HEK293 (cell line): ENCODE measurements at regions not wholly inside any gene's neighbourhood (a gene's known extent, or its start where the extent isn't known, plus 50 kb on each side); places are given as distances from the start of the nearest gene placed in this dataset.

Experiments used
- CTCF ChIA-PET: fragments of 350-600 bp; formaldehyde crosslinking; extraction: SDS; loops from one replicate; lab custom pipeline; 2021; ENCODE audit warnings: antibody characterized with exemption; lab: Yijun Ruan, JAX
- POLR2A ChIA-PET: fragments of 300-600 bp; formaldehyde crosslinking; extraction: SDS; loops from one replicate; lab custom pipeline; 2020; ENCODE audit warnings: antibody characterized with exemption, inconsistent platforms; lab: Yijun Ruan, JAX
- H3K27ac ChIP-seq: fragments of 200-500 bp; sonication (Bioruptor generic); 2 replicates; pipeline ENCODE4 v1.5.1; 2014; ENCODE audit warnings: low read depth, low read length, control low read depth, inconsistent platforms; ENCODE audit errors: extremely low read depth
- H3K36me3 ChIP-seq, 2 experiments: fragments of 200-500 bp in 1 of 2; sonication (Bioruptor generic) in 1 of 2; 1 replicate in 1 of 2; 2 replicates in 1 of 2; pipeline ENCODE4 v1.5.1; 2014 to 2017; ENCODE audit warnings: inconsistent platforms in 2 of 2, low read length in 2 of 2; ENCODE audit not compliant: control insufficient read depth in 2 of 2, insufficient read depth in 1 of 2
- H3K4me1 ChIP-seq: fragments of 200-500 bp; sonication (Bioruptor generic); 2 replicates; pipeline ENCODE4 v1.5.1; 2014; ENCODE audit warnings: mild to moderate bottlenecking, low read length, inconsistent platforms; ENCODE audit not compliant: control insufficient read depth, insufficient read depth
- H3K4me3 ChIP-seq: 2 replicates; pipeline ENCODE4 v1.5.1; 2011; ENCODE audit warnings: low read depth, mild to moderate bottlenecking, control low read depth, low read length, moderate library complexity
- H3K9me3 ChIP-seq: fragments of 200-500 bp; sonication (Bioruptor generic); 2 replicates; pipeline ENCODE4 v1.5.1; 2014; ENCODE audit warnings: low read depth, low read length, inconsistent platforms; ENCODE audit not compliant: control insufficient read depth, insufficient read depth
- BCL6B ChIP-seq: fragments of 450-650 bp; formaldehyde crosslinking; IDR thresholded peaks from 2 replicates; pipeline ENCODE4 v1.5.1; 2017; ENCODE audit warnings: missing biosample characterization, missing genetic modification characterization
- KLF16 ChIP-seq: fragments of 450-650 bp; formaldehyde crosslinking; IDR thresholded peaks from 2 replicates; pipeline ENCODE4 v1.5.1; 2017; ENCODE audit warnings: missing biosample characterization, missing genetic modification characterization
- KLF9 ChIP-seq: fragments of 450-650 bp; formaldehyde crosslinking; IDR thresholded peaks from 2 replicates; pipeline ENCODE4 v1.5.1; 2016; ENCODE audit warnings: missing biosample characterization, missing genetic modification characterization, low read depth
- RBAK ChIP-seq: fragments of 450-650 bp; formaldehyde crosslinking; IDR thresholded peaks from 2 replicates; pipeline ENCODE4 v1.5.1; 2016; ENCODE audit warnings: missing biosample characterization, missing genetic modification characterization
- SCRT2 ChIP-seq: fragments of 450-650 bp; formaldehyde crosslinking; IDR thresholded peaks from 2 replicates; pipeline ENCODE4 v1.5.1; 2016; ENCODE audit warnings: missing biosample characterization, missing genetic modification characterization
- SP2 ChIP-seq: fragments of 450-650 bp; formaldehyde crosslinking; IDR thresholded peaks from 2 replicates; pipeline ENCODE4 v1.5.1; 2016; ENCODE audit warnings: missing biosample characterization, missing genetic modification characterization
- ZBTB8A ChIP-seq: fragments of 450-650 bp; formaldehyde crosslinking; IDR thresholded peaks from 2 replicates; pipeline ENCODE4 v1.5.1; 2016; ENCODE audit warnings: missing biosample characterization, missing genetic modification characterization
- ZNF140 ChIP-seq: fragments of 450-650 bp; formaldehyde crosslinking; IDR thresholded peaks from 2 replicates; pipeline ENCODE4 v1.5.1; 2016; ENCODE audit warnings: missing biosample characterization, missing genetic modification characterization
- ZNF148 ChIP-seq: fragments of 450-650 bp; formaldehyde crosslinking; IDR thresholded peaks from 2 replicates; pipeline ENCODE4 v1.5.0; 2017; ENCODE audit warnings: missing biosample characterization, missing genetic modification characterization, borderline replicate concordance
- ZNF19 ChIP-seq: fragments of 450-650 bp; formaldehyde crosslinking; IDR thresholded peaks from 2 replicates; pipeline ENCODE4; 2016; ENCODE audit warnings: missing biosample characterization, missing genetic modification characterization, low read depth
- ZNF221 ChIP-seq: fragments of 450-650 bp; formaldehyde crosslinking; IDR thresholded peaks from 2 replicates; pipeline ENCODE4 v1.5.1; 2017; ENCODE audit warnings: missing biosample characterization, missing genetic modification characterization, borderline replicate concordance
- ZNF280C ChIP-seq: fragments of 450-650 bp; formaldehyde crosslinking; IDR thresholded peaks from 2 replicates; pipeline ENCODE4 v1.5.1; 2016; ENCODE audit warnings: missing biosample characterization, missing genetic modification characterization
- ZNF292 ChIP-seq: fragments of 450-650 bp; formaldehyde crosslinking; IDR thresholded peaks from 2 replicates; pipeline ENCODE4 v1.5.1; 2016; ENCODE audit warnings: low read depth, missing biosample characterization, missing genetic modification characterization, borderline replicate concordance
- ZNF311 ChIP-seq: fragments of 450-650 bp; formaldehyde crosslinking; IDR thresholded peaks from 2 replicates; pipeline ENCODE4 v1.5.1; 2017; ENCODE audit warnings: missing biosample characterization, missing genetic modification characterization, borderline replicate concordance
- ZNF426 ChIP-seq: fragments of 450-650 bp; formaldehyde crosslinking; IDR thresholded peaks from 2 replicates; pipeline ENCODE4 v1.5.1; 2017; ENCODE audit warnings: missing biosample characterization, missing genetic modification characterization, mild to moderate bottlenecking, inconsistent platforms, moderate library complexity
- ZNF473 ChIP-seq: fragments of 450-650 bp; formaldehyde crosslinking; IDR thresholded peaks from 2 replicates; pipeline ENCODE4 v1.5.1; 2017; ENCODE audit warnings: missing biosample characterization, missing genetic modification characterization
- ZNF510 ChIP-seq: fragments of 450-650 bp; formaldehyde crosslinking; IDR thresholded peaks from 2 replicates; pipeline ENCODE4 v1.5.1; 2018; ENCODE audit warnings: mild to moderate bottlenecking, missing genetic modification characterization, missing biosample characterization; ENCODE audit not compliant: insufficient replicate concordance
- ZNF558 ChIP-seq: fragments of 450-650 bp; formaldehyde crosslinking; IDR thresholded peaks from 2 replicates; pipeline ENCODE4 v1.5.1; 2016; ENCODE audit warnings: missing biosample characterization, missing genetic modification characterization
- ZNF621 ChIP-seq: fragments of 450-650 bp; formaldehyde crosslinking; IDR thresholded peaks from 2 replicates; pipeline ENCODE4 v1.5.1; 2017; ENCODE audit warnings: missing biosample characterization, missing genetic modification characterization
- ZNF701 ChIP-seq: fragments of 450-650 bp; formaldehyde crosslinking; IDR thresholded peaks from 2 replicates; pipeline ENCODE4 v1.5.1; 2016; ENCODE audit warnings: missing biosample characterization, missing genetic modification characterization
- ZNF747 ChIP-seq: fragments of 450-650 bp; formaldehyde crosslinking; IDR thresholded peaks from 2 replicates; pipeline ENCODE4 v1.5.1; 2016; ENCODE audit warnings: missing biosample characterization, missing genetic modification characterization
- ZNF791 ChIP-seq: fragments of 450-650 bp; formaldehyde crosslinking; IDR thresholded peaks from 2 replicates; pipeline ENCODE4 v1.5.1; 2016; ENCODE audit warnings: missing biosample characterization, missing genetic modification characterization
- ZNF843 ChIP-seq: fragments of 450-650 bp; formaldehyde crosslinking; IDR thresholded peaks from 2 replicates; pipeline ENCODE4 v1.5.1; 2016; ENCODE audit warnings: missing biosample characterization, missing genetic modification characterization
- ZSCAN18 ChIP-seq: fragments of 450-650 bp; formaldehyde crosslinking; IDR thresholded peaks from 2 replicates; pipeline ENCODE4 v1.5.1; 2016; ENCODE audit warnings: missing biosample characterization, missing genetic modification characterization
- ZSCAN23 ChIP-seq: fragments of 450-650 bp; formaldehyde crosslinking; IDR thresholded peaks from 2 replicates; pipeline ENCODE4 v1.5.1; 2016; ENCODE audit warnings: missing biosample characterization, missing genetic modification characterization
- ZSCAN5A ChIP-seq: fragments of 450-650 bp; formaldehyde crosslinking; IDR thresholded peaks from 2 replicates; pipeline ENCODE4 v1.5.1; 2016; ENCODE audit warnings: missing biosample characterization, missing genetic modification characterization

- Histone ChIP-seq H3K27ac (no peak overlapping the region), H3K4me1 (no peaks in the 10 kb centered on the region), H3K9me3 (no peaks in the 10 kb centered on the region), H3K4me3 (no peak overlapping the region), H3K36me3 (no peaks in the 10 kb centered on the region)
- ChIA-PET CTCF (no interaction called here), POLR2A (no interaction called here)
- TF ChIP-seq ZSCAN23, result no peak
- no peak for TF ChIP-seq ZNF280C (tag by site-specific recombination)
- TF ChIP-seq ZNF510, result no peak
- no peak for TF ChIP-seq ZNF473
- no peak for TF ChIP-seq ZNF621
- no peak for TF ChIP-seq ZBTB8A
- no peak for TF ChIP-seq ZNF747 (tag by site-specific recombination)
- TF ChIP-seq ZNF426, result no peak
- no peak for TF ChIP-seq ZNF791
- TF ChIP-seq ZNF558 (tag by site-specific recombination), result no peak
- TF ChIP-seq ZNF311 (tag by site-specific recombination), result no peak
- no peak for TF ChIP-seq SCRT2 (tag by site-specific recombination)
These were observed 405.2 kb downstream of the PPARGC1A start for GRCh38 chr4:23484689-23485088.

GRCh38 chr4:23483320-23483960 is 406.4 kb downstream of the PPARGC1A start:
- Histone ChIP-seq H3K9me3 (no peaks in the 10 kb centered on the region), H3K36me3 (no peaks in the 10 kb centered on the region), H3K4me1 (no peaks in the 10 kb centered on the region), H3K4me3 (no peak overlapping the region), H3K27ac (no peak overlapping the region)
- POLR2A ChIA-PET, result no interaction called here
- CTCF ChIA-PET, result no interaction called here
- TF ChIP-seq BCL6B (tag by site-specific recombination) (no peak), ZNF701 (tag by site-specific recombination) (no peak), ZNF621 (no peak), ZNF843 (no peak), SP2 (no peak), ZNF148 (no peak), KLF9 (tag by site-specific recombination) (no peak), RBAK (tag by site-specific recombination) (no peak), ZNF292 (tag by site-specific recombination) (no peak), ZNF221 (no peak), ZNF140 (tag by site-specific recombination) (no peak), ZSCAN18 (tag by site-specific recombination) (no peak), ZSCAN5A (no peak), ZNF19 (tag by site-specific recombination) (no peak), KLF16 (no peak)
